ENCODE measurements at regions not wholly inside any gene's neighbourhood (a gene's known extent, or its start where the extent isn't known, plus 50 kb on each side); places are given as distances from the start of the nearest gene placed in this dataset.

GRCh38 chr1:67897270-67897949 lies 64.1 kb upstream of the GNG12 start:
- TF ChIP-seq CTCF (IDR thresholded peaks at IDR 0.05), result no peak
- no peak for TF ChIP-seq POLR2A (IDR thresholded peaks at IDR 0.05)

All from heart left ventricle (tissue), 13 donors.